Panc1 (cell line): ENCODE measurements at regions not wholly inside any gene's neighbourhood (a gene's known extent, or its start where the extent isn't known, plus 50 kb on each side); places are given as distances from the start of the nearest gene placed in this dataset.

Experiments used
- ATAC-seq: fragments of 200-7000 bp; cut with Tn5 transposase; 2 replicates; pipeline ENCODE4 v1.9.1; 2020; ENCODE audit warnings: mild to moderate bottlenecking, moderate library complexity
- BruUV-seq: library from RNA; stranded (reverse); fragments of 400-500 nt; replicated peaks from 2 replicates; lab custom pipeline; 2021; lab: Mats Ljungman, UMichigan
- CTCF ChIA-PET: fragments of 300-600 bp; sonication (Branson Sonifier 250); formaldehyde crosslinking; loops from one replicate; lab custom pipeline; 2022; ENCODE audit warnings: antibody characterized with exemption; lab: Charles Lee
- POLR2A ChIA-PET: fragments of 300-600 bp; sonication (Branson Sonifier 250); formaldehyde crosslinking; loops from one replicate; lab custom pipeline; 2022; ENCODE audit warnings: antibody characterized with exemption; lab: Charles Lee
- DNase-seq: peaks from one replicate; pipeline ENCODE4 v3.0.0-alpha.2; 2010; ENCODE audit warnings: low read depth, low spot score
- H3K27ac ChIP-seq: 2 replicates; pipeline ENCODE4 v1.5.1; 2011; ENCODE audit warnings: mild to moderate bottlenecking, low read length, inconsistent platforms
- H3K27me3 ChIP-seq: fragments of 200-500 bp; sonication (Bioruptor generic); 2 replicates; pipeline ENCODE4 v1.6.0; 2014; ENCODE audit warnings: low read length, inconsistent platforms; ENCODE audit not compliant: control insufficient read depth, insufficient read depth
- H3K36me3 ChIP-seq: fragments of 200-500 bp; sonication (Bioruptor generic); 2 replicates; pipeline ENCODE4 v1.5.1; 2014; ENCODE audit warnings: inconsistent platforms, mild to moderate bottlenecking, low read length, moderate library complexity; ENCODE audit not compliant: control insufficient read depth, insufficient read depth
- H3K4me1 ChIP-seq: 2 replicates; pipeline ENCODE4 v1.5.1; 2011; ENCODE audit warnings: inconsistent platforms, mild to moderate bottlenecking, low read length, moderate library complexity; ENCODE audit not compliant: control insufficient read depth, insufficient read depth
- H3K4me3 ChIP-seq, 2 experiments: 2 replicates each; pipeline ENCODE4 v1.5.1; 2011 to 2012; ENCODE audit warnings: low read depth in 2 of 2, low read length in 2 of 2, mild to moderate bottlenecking in 2 of 2, inconsistent platforms in 1 of 2, moderate library complexity in 1 of 2
- H3K9me3 ChIP-seq: fragments of 200-500 bp; sonication (Bioruptor generic); 2 replicates; pipeline ENCODE4 v1.5.1; 2014; ENCODE audit warnings: low read depth, mild to moderate bottlenecking, inconsistent platforms, low read length, moderate library complexity; ENCODE audit not compliant: control insufficient read depth, insufficient read depth
- CTCF ChIP-seq: fragments of 450-650 bp; IDR thresholded peaks from 2 replicates; pipeline ENCODE4 v1.5.1; 2017; ENCODE audit warnings: mild to moderate bottlenecking
- POLR2AphosphoS5 ChIP-seq: IDR thresholded peaks from 2 replicates; pipeline ENCODE4 v1.6.1; 2012; ENCODE audit warnings: mild to moderate bottlenecking, low read depth, low read length, moderate library complexity
- REST ChIP-seq, 2 experiments: IDR thresholded peaks; 2 replicates each; pipeline ENCODE4 v1.6.1; 2011 to 2012; ENCODE audit warnings: low read depth in 2 of 2, control low read depth in 1 of 2, low read length in 1 of 2, mild to moderate bottlenecking in 1 of 2, moderate library complexity in 1 of 2; ENCODE audit not compliant: insufficient read depth in 1 of 2
- SIN3A ChIP-seq: IDR thresholded peaks from 2 replicates; pipeline ENCODE4 v1.6.1; 2012; ENCODE audit warnings: low read depth, mild to moderate bottlenecking, low read length, moderate library complexity, borderline replicate concordance; ENCODE audit not compliant: insufficient read depth
- TCF7L2 ChIP-seq: IDR thresholded peaks from 2 replicates; pipeline ENCODE4 v1.6.1; 2011; ENCODE audit warnings: mild to moderate bottlenecking, low read depth, low read length, inconsistent platforms
- in situ Hi-C: cut with HindIII; loops from 2 replicates; pipeline ENCODE4 v1.10.0; 2016; ENCODE audit warnings: low sequenced_read_pairs, low pct_unique_long_range_greater_than_20kb
- intact Hi-C: fragments of 100-400 bp; cut with micrococcal nuclease; formaldehyde crosslinking; loops from one replicate; pipeline ENCODE4 v1.10.0; 2022; ENCODE audit not compliant: unreplicated experiment

GRCh38 chr2:118539290-118539689 lies 308.2 kb downstream of the EN1 start:
- Histone ChIP-seq H3K27me3 (no peaks in the 10 kb centered on the region; the same call in 1 of the 2 replicates), H3K27ac (no peak overlapping the region), H3K4me3 (no peak overlapping the region), H3K36me3 (no peaks in the 10 kb centered on the region), H3K4me1 (no peaks in the 10 kb centered on the region), H3K9me3 (no peaks in the 10 kb centered on the region)
- intact Hi-C loops, result no loop called here
- no peak for TF ChIP-seq TCF7L2
- peak; percentile 41 for TF ChIP-seq CTCF
- POLR2A ChIA-PET, result interaction anchor here (0.7 kb wide), 1 partner anchor 9 kb away, joined by 13 read pairs; no protein-coding TSS in a partner anchor
- no TSS peak for BruUV-seq
- in situ Hi-C loops, result no loop called here
- ATAC-seq, result no peak
- CTCF ChIA-PET, result no interaction called here
- DNase-seq, result no peak

- ChIA-PET CTCF (no interaction called here), POLR2A (no interaction called here)
- intact Hi-C loops, result no loop called here
- no peaks in the 10 kb centered on the region for H3K36me3 ChIP-seq
- DNase-seq (no peak), ATAC-seq (no peak)
- no peak overlapping the region for H3K4me3 ChIP-seq
- no peaks in the 10 kb centered on the region for H3K4me1 ChIP-seq
- H3K27me3 ChIP-seq, result no peaks in the 10 kb centered on the region; the same call in 1 of the 2 replicates
- H3K9me3 ChIP-seq, result no peaks in the 10 kb centered on the region
- TF ChIP-seq SIN3A (no peak), POLR2AphosphoS5 (no peak), CTCF (no peak), REST (IDR thresholded peaks at IDR 0.05; ENCODE audit: insufficient read depth in 1 of 2, low read depth in 2 of 2, low read length in 1 of 2) (no peak), TCF7L2 (no peak)
- no peak overlapping the region for H3K27ac ChIP-seq
- in situ Hi-C loops, result no loop called here
- no TSS peak for BruUV-seq
These were observed 311.1 kb downstream of the EN1 start for GRCh38 chr2:118536306-118536705.
